ENCODE measurements at regions not wholly inside any gene's neighbourhood (a gene's known extent, or its start where the extent isn't known, plus 50 kb on each side); places are given as distances from the start of the nearest gene placed in this dataset.

GRCh38 chr16:52252680-52253079, 294.3 kb downstream of the TOX3 start:
- Histone ChIP-seq H3K27ac (no peak overlapping the region), H3K27me3 (no peaks in the 10 kb centered on the region), H3K4me3 (ENCODE audit: low read depth in 1 of 2, low read length in 1 of 2) (no peak overlapping the region), H3K4me1 (ENCODE audit: control insufficient read depth in 1 of 2, insufficient read depth in 1 of 2, low read depth in 1 of 2, low read length in 1 of 2) (no peaks in the 10 kb centered on the region), H3K9me3 (no peaks in the 10 kb centered on the region), H3K36me3 (no peaks in the 10 kb centered on the region)
- TF ChIP-seq CTCF (IDR thresholded peaks at IDR 0.05): no peak

- H3K36me3 ChIP-seq: no peaks in the 10 kb centered on the region
- H3K27me3 ChIP-seq: no peaks in the 10 kb centered on the region
- no peak overlapping the region for H3K27ac ChIP-seq
- no peak for TF ChIP-seq CTCF (IDR thresholded peaks at IDR 0.05)
- no peaks in the 10 kb centered on the region for H3K4me1 ChIP-seq (ENCODE audit: control insufficient read depth in 1 of 2, insufficient read depth in 1 of 2, low read depth in 1 of 2, low read length in 1 of 2)
- no peak overlapping the region for H3K4me3 ChIP-seq (ENCODE audit: low read depth in 1 of 2, low read length in 1 of 2)
- no peaks in the 10 kb centered on the region for H3K9me3 ChIP-seq
Measured at GRCh38 chr16:52251495-52251894, 295.4 kb downstream of the TOX3 start.

- no peaks in the 10 kb centered on the region for H3K27me3 ChIP-seq
- H3K4me1 ChIP-seq (ENCODE audit: control insufficient read depth in 1 of 2, insufficient read depth in 1 of 2, low read depth in 1 of 2, low read length in 1 of 2): no peaks in the 10 kb centered on the region
- no peaks in the 10 kb centered on the region for H3K36me3 ChIP-seq
- H3K27ac ChIP-seq: no peak overlapping the region
- H3K4me3 ChIP-seq (ENCODE audit: low read depth in 1 of 2, low read length in 1 of 2): no peak overlapping the region
- no peaks in the 10 kb centered on the region for H3K9me3 ChIP-seq
- no peak for TF ChIP-seq CTCF (IDR thresholded peaks at IDR 0.05)
Measured at GRCh38 chr16:52247737-52248136, 299.2 kb downstream of the TOX3 start.

- Histone ChIP-seq H3K27me3 (no peaks in the 10 kb centered on the region), H3K4me1 (ENCODE audit: control insufficient read depth in 1 of 2, insufficient read depth in 1 of 2, low read depth in 1 of 2, low read length in 1 of 2) (no peaks in the 10 kb centered on the region), H3K4me3 (ENCODE audit: low read depth in 1 of 2, low read length in 1 of 2) (no peak overlapping the region), H3K9me3 (no peaks in the 10 kb centered on the region), H3K27ac (no peak overlapping the region), H3K36me3 (no peaks in the 10 kb centered on the region)
- no peak for TF ChIP-seq CTCF (IDR thresholded peaks at IDR 0.05)
Measured at GRCh38 chr16:52238710-52239109, 308.2 kb downstream of the TOX3 start.

GRCh38 chr16:52237823-52238222, 309.1 kb downstream of the TOX3 start:
- H3K27ac ChIP-seq: no peak overlapping the region
- no peaks in the 10 kb centered on the region for H3K9me3 ChIP-seq
- no peaks in the 10 kb centered on the region for H3K36me3 ChIP-seq
- H3K4me1 ChIP-seq (ENCODE audit: control insufficient read depth in 1 of 2, insufficient read depth in 1 of 2, low read depth in 1 of 2, low read length in 1 of 2): no peaks in the 10 kb centered on the region
- H3K4me3 ChIP-seq (ENCODE audit: low read depth in 1 of 2, low read length in 1 of 2): no peak overlapping the region
- no peak for TF ChIP-seq CTCF (IDR thresholded peaks at IDR 0.05)
- no peaks in the 10 kb centered on the region for H3K27me3 ChIP-seq

GRCh38 chr16:52235186-52235585, 311.8 kb downstream of the TOX3 start:
- Histone ChIP-seq H3K9me3 (no peaks in the 10 kb centered on the region), H3K36me3 (no peaks in the 10 kb centered on the region), H3K27me3 (no peaks in the 10 kb centered on the region), H3K4me3 (ENCODE audit: low read depth in 1 of 2, low read length in 1 of 2) (no peak overlapping the region), H3K4me1 (ENCODE audit: control insufficient read depth in 1 of 2, insufficient read depth in 1 of 2, low read depth in 1 of 2, low read length in 1 of 2) (no peaks in the 10 kb centered on the region), H3K27ac (no peak overlapping the region)
- TF ChIP-seq CTCF (IDR thresholded peaks at IDR 0.05): no peak
